Small intestine (tissue), 7 donors: ENCODE measurements at regions not wholly inside any gene's neighbourhood (a gene's known extent, or its start where the extent isn't known, plus 50 kb on each side); places are given as distances from the start of the nearest gene placed in this dataset.

ENCODE experiments used
- DNase-seq, 2 donors: peaks; one replicate each; pipeline versions ENCODE4 v3.0.0 to v3.0.0-alpha.2; 2013
- FAIRE-seq: peaks from 2 replicates; lab custom pipeline; 2012; peaks lifted over from hg19 to GRCh38; lab: Jason Lieb, UNC
- H3K27ac ChIP-seq, 3 donors: one replicate each; pipeline ENCODE4 v1.5.1; 2013; ENCODE audit warnings: low read length in 2 of 3, mild to moderate bottlenecking in 2 of 3, control low read depth in 1 of 3, inconsistent platforms in 1 of 3, low read depth in 1 of 3, moderate library complexity in 1 of 3
- H3K27me3 ChIP-seq, 3 donors: one replicate each; pipeline ENCODE4 v1.6.1; 2013; ENCODE audit warnings: low read length in 3 of 3, inconsistent platforms in 1 of 3; ENCODE audit not compliant: control insufficient read depth in 3 of 3, insufficient read depth in 3 of 3
- H3K36me3 ChIP-seq, 3 donors: one replicate each; pipeline ENCODE4 v1.6.1; 2013; ENCODE audit warnings: low read length in 3 of 3, inconsistent platforms in 1 of 3, low read depth in 1 of 3, mild to moderate bottlenecking in 1 of 3, moderate library complexity in 1 of 3; ENCODE audit not compliant: control insufficient read depth in 3 of 3, insufficient read depth in 2 of 3
- H3K4me1 ChIP-seq, 3 donors: one replicate each; pipeline ENCODE4 v1.6.1; 2013; ENCODE audit warnings: low read length in 2 of 3, inconsistent platforms in 1 of 3, low read depth in 1 of 3, mild to moderate bottlenecking in 1 of 3, moderate library complexity in 1 of 3; ENCODE audit not compliant: control insufficient read depth in 3 of 3, insufficient read depth in 2 of 3
- H3K4me3 ChIP-seq, 3 donors: one replicate each; pipeline ENCODE4 v1.5.1; 2013; ENCODE audit warnings: low read length in 3 of 3, control low read depth in 1 of 3, inconsistent platforms in 1 of 3, low read depth in 1 of 3, mild to moderate bottlenecking in 1 of 3, moderate library complexity in 1 of 3
- H3K9me3 ChIP-seq, 2 donors: one replicate each; pipeline ENCODE4 v1.6.1; 2013; ENCODE audit warnings: low read depth in 1 of 2, low read length in 1 of 2; ENCODE audit not compliant: control insufficient read depth in 2 of 2, insufficient read depth in 1 of 2
- WGBS, 3 donors: extraction: QIAGEN DNeasy Blood & Tissue Kit; methylation state at CpG; one replicate each; pipeline ENCODE4 v1.1.7; 2013; 5-methylcytosine and 5-hydroxymethylcytosine counted together
- donor health status: healthy with polysubstance abuse.
- donor health status: control.
- donor health status: control.
- donor health status: Bipolar disorder and iron deficiency.
- donor health status: healthy.

- Histone ChIP-seq H3K27ac (no peak overlapping the region), H3K9me3 (peaks cover 0 to 1% of the 10 kb centered on the region in 2 donors), H3K27me3 (no peaks in the 10 kb centered on the region), H3K4me1 (no peaks in the 10 kb centered on the region), H3K36me3 (no peaks in the 10 kb centered on the region), H3K4me3 (no peak overlapping the region)
- DNase-seq, result no peak
- no peak for FAIRE-seq
- 56 to 68% (median 59%) methylated on average over 9 of the region's 9 CpGs for WGBS, 3 donors
Observed at GRCh38 chr12:17695495-17695894, 394.5 kb downstream of the RERGL start.

- no peak for DNase-seq
- 73 to 90% (median 80%) methylated on average over 2 of the region's 2 CpGs for WGBS, 3 donors
- no peak overlapping the region for H3K27ac ChIP-seq
- no peaks in the 10 kb centered on the region for H3K4me1 ChIP-seq
- no peaks in the 10 kb centered on the region for H3K27me3 ChIP-seq
- H3K36me3 ChIP-seq, result no peaks in the 10 kb centered on the region
- H3K9me3 ChIP-seq, result peaks cover 0 to 1% of the 10 kb centered on the region in 2 donors
- no peak for FAIRE-seq
- no peak overlapping the region for H3K4me3 ChIP-seq
Observed at GRCh38 chr12:17691369-17691768, 398.6 kb downstream of the RERGL start.

GRCh38 chr12:17680220-17680619, 409.8 kb downstream of the RERGL start:
- WGBS, 3 donors, result 34 to 58% (median 37%) methylated on average over 2 of the region's 2 CpGs
- no peak overlapping the region for H3K27ac ChIP-seq
- no peaks in the 10 kb centered on the region for H3K36me3 ChIP-seq
- FAIRE-seq (no peak), DNase-seq (no peak)
- no peak overlapping the region for H3K4me3 ChIP-seq
- H3K27me3 ChIP-seq, result no peaks in the 10 kb centered on the region
- no peaks in the 10 kb centered on the region for H3K4me1 ChIP-seq
- H3K9me3 ChIP-seq, result no peaks in the 10 kb centered on the region

GRCh38 chr12:17666641-17667324, 423.2 kb downstream of the RERGL start:
- Histone ChIP-seq H3K4me1 (no peaks in the 10 kb centered on the region), H3K36me3 (no peaks in the 10 kb centered on the region), H3K4me3 (no peak overlapping the region), H3K9me3 (no peaks in the 10 kb centered on the region), H3K27ac (no peak overlapping the region), H3K27me3 (no peaks in the 10 kb centered on the region)
- no peak for FAIRE-seq
- DNase-seq, result no peak
- 80 to 84% (median 84%) methylated on average over 9 to 10 of the region's 10 CpGs for WGBS, 3 donors

- DNase-seq, result no peak
- 83 to 88% (median 85%) methylated on average over 9 of the region's 9 CpGs for WGBS, 3 donors
- Histone ChIP-seq H3K4me1 (no peaks in the 10 kb centered on the region), H3K27me3 (no peaks in the 10 kb centered on the region), H3K9me3 (no peaks in the 10 kb centered on the region), H3K4me3 (no peak overlapping the region), H3K27ac (no peak overlapping the region), H3K36me3 (no peaks in the 10 kb centered on the region)
- no peak for FAIRE-seq
Observed at GRCh38 chr12:17665839-17666238, 424.2 kb downstream of the RERGL start.

- FAIRE-seq (no peak), DNase-seq (no peak)
- H3K27me3 ChIP-seq, result no peaks in the 10 kb centered on the region
- H3K36me3 ChIP-seq, result no peaks in the 10 kb centered on the region
- H3K9me3 ChIP-seq, result no peaks in the 10 kb centered on the region
- no peak overlapping the region for H3K27ac ChIP-seq
- no peaks in the 10 kb centered on the region for H3K4me1 ChIP-seq
- 15 to 45% (median 22%) methylated on average over 1 of the region's 1 CpG for WGBS, 3 donors
- no peak overlapping the region for H3K4me3 ChIP-seq
Observed at GRCh38 chr12:17661250-17661649, 428.7 kb downstream of the RERGL start.

- WGBS, 3 donors, result 32 to 54% (median 38%) methylated on average over 2 of the region's 2 CpGs
- DNase-seq, result no peak
- Histone ChIP-seq H3K27ac (no peak overlapping the region), H3K36me3 (no peaks in the 10 kb centered on the region), H3K9me3 (no peaks in the 10 kb centered on the region), H3K27me3 (no peaks in the 10 kb centered on the region), H3K4me3 (no peak overlapping the region), H3K4me1 (no peaks in the 10 kb centered on the region)
- no peak for FAIRE-seq
Observed at GRCh38 chr12:17652436-17652835, 437.6 kb downstream of the RERGL start.

- Histone ChIP-seq H3K36me3 (no peaks in the 10 kb centered on the region), H3K27me3 (no peaks in the 10 kb centered on the region), H3K9me3 (no peaks in the 10 kb centered on the region), H3K27ac (no peak overlapping the region), H3K4me3 (no peak overlapping the region), H3K4me1 (no peaks in the 10 kb centered on the region)
- WGBS, 3 donors, result 31% methylated on average over 3 of the region's 3 CpGs
- DNase-seq (no peak), FAIRE-seq (no peak)
Observed at GRCh38 chr12:17642340-17642650, 447.7 kb downstream of the RERGL start.

GRCh38 chr12:17640615-17641014, 449.4 kb downstream of the RERGL start:
- no peaks in the 10 kb centered on the region for H3K36me3 ChIP-seq
- no peaks in the 10 kb centered on the region for H3K9me3 ChIP-seq
- DNase-seq (no peak), FAIRE-seq (no peak)
- no peak overlapping the region for H3K4me3 ChIP-seq
- no peaks in the 10 kb centered on the region for H3K27me3 ChIP-seq
- 68 to 79% (median 69%) methylated on average over 1 of the region's 1 CpG for WGBS, 3 donors
- H3K4me1 ChIP-seq, result no peaks in the 10 kb centered on the region
- no peak overlapping the region for H3K27ac ChIP-seq
